ENCODE measurements at regions not wholly inside any gene's neighbourhood (a gene's known extent, or its start where the extent isn't known, plus 50 kb on each side); places are given as distances from the start of the nearest gene placed in this dataset.

DNA sequence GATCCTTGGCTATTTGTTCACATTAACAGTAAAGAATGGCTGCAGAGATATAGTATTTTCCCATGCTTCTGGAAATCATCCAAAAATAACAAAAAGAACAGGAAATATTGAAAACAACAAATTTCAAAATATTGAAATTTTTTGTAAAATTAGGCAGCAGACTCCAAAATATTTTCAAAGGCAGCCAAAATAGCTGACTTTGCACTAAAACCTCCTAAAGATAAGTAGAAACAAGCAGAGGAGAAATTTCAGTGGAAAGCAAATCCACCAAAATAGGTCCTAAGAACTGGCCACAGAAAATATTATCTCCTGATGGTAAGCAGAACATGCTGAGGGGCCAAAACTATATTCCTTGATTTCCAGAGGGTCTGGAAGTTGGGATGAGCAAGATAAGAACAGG is 456.3 kb upstream of the DMAC1 start:
- DNase-seq (ENCODE audit: low spot score), result no peak

DNA sequence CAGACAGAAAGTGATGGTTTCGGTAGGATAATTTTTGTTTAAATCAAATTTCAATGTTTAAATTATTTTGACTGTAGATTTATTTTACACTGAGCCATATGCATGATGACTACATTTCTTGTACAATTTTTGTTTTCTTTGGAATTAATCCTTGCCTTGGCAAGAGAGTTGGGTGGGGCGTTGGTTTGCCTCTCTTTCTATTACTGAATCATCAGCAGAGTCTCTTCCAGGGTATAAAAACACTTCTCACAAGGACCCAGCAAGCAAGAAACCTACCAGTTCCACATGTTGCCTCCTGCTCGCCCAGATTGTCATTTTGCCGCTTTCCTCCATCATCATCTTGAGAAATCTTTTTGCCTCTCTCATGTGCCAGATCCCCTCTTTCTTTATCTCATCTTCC is 455.0 kb upstream of the DMAC1 start:
- no peak overlapping the region for H3K27ac ChIP-seq (ENCODE audit: low read depth in 1 of 2, low read length in 2 of 2)
- H3K36me3 ChIP-seq (ENCODE audit: control insufficient read depth in 4 of 4, insufficient read depth in 3 of 4, low read depth in 1 of 4, low read length in 3 of 4), result no peaks in the 10 kb centered on the region
- DNase-seq (ENCODE audit: low spot score), result no peak
- no peaks in the 10 kb centered on the region for H3K27me3 ChIP-seq (ENCODE audit: control insufficient read depth in 4 of 4, insufficient read depth in 4 of 4, low read length in 3 of 4)
- no peaks in the 10 kb centered on the region for H3K9me3 ChIP-seq (ENCODE audit: control insufficient read depth in 4 of 4, low read length in 3 of 4)
- H3K9ac ChIP-seq (ENCODE audit: low read depth in 1 of 2, low read length in 2 of 2), result no peak overlapping the region
- WGBS, result 85% methylated on average over 4 of the region's 4 CpGs
- H3K4me3 ChIP-seq (ENCODE audit: low read depth in 1 of 3, low read length in 3 of 3), result no peak overlapping the region
- H3K4me1 ChIP-seq (ENCODE audit: control insufficient read depth in 4 of 4, insufficient read depth in 4 of 4, low read length in 3 of 4), result no peaks in the 10 kb centered on the region
- TF ChIP-seq EGR1 (IDR thresholded peaks at IDR 0.05; ENCODE audit: low read depth in 2 of 2) (no peak), GABPA (IDR thresholded peaks at IDR 0.05 in 1 of 2, conservative IDR thresholded peaks at IDR 0.05 in 1 of 2) (no peak), SP1 (IDR thresholded peaks at IDR 0.05) (no peak), FOXA2 (IDR thresholded peaks at IDR 0.05) (no peak), HNF4A (conservative IDR thresholded peaks at IDR 0.05) (no peak), RAD21 (IDR thresholded peaks at IDR 0.05) (no peak), NR2F2 (IDR thresholded peaks at IDR 0.05) (no peak), RXRA (IDR thresholded peaks at IDR 0.05) (no peak), YY1 (IDR thresholded peaks at IDR 0.05) (no peak)
- TF ChIP-seq, protein P1, sequence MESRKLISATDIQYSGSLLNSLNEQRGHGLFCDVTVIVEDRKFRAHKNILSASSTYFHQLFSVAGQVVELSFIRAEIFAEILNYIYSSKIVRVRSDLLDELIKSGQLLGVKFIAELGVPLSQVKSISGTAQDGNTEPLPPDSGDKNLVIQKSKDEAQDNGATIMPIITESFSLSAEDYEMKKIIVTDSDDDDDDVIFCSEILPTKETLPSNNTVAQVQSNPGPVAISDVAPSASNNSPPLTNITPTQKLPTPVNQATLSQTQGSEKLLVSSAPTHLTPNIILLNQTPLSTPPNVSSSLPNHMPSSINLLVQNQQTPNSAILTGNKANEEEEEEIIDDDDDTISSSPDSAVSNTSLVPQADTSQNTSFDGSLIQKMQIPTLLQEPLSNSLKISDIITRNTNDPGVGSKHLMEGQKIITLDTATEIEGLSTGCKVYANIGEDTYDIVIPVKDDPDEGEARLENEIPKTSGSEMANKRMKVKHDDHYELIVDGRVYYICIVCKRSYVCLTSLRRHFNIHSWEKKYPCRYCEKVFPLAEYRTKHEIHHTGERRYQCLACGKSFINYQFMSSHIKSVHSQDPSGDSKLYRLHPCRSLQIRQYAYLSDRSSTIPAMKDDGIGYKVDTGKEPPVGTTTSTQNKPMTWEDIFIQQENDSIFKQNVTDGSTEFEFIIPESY (IDR thresholded peaks at IDR 0.05), result no peak
- TF ChIP-seq, protein P2, sequence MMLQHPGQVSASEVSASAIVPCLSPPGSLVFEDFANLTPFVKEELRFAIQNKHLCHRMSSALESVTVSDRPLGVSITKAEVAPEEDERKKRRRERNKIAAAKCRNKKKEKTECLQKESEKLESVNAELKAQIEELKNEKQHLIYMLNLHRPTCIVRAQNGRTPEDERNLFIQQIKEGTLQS (IDR thresholded peaks at IDR 0.05), result no peak
- TF ChIP-seq, protein P3, sequence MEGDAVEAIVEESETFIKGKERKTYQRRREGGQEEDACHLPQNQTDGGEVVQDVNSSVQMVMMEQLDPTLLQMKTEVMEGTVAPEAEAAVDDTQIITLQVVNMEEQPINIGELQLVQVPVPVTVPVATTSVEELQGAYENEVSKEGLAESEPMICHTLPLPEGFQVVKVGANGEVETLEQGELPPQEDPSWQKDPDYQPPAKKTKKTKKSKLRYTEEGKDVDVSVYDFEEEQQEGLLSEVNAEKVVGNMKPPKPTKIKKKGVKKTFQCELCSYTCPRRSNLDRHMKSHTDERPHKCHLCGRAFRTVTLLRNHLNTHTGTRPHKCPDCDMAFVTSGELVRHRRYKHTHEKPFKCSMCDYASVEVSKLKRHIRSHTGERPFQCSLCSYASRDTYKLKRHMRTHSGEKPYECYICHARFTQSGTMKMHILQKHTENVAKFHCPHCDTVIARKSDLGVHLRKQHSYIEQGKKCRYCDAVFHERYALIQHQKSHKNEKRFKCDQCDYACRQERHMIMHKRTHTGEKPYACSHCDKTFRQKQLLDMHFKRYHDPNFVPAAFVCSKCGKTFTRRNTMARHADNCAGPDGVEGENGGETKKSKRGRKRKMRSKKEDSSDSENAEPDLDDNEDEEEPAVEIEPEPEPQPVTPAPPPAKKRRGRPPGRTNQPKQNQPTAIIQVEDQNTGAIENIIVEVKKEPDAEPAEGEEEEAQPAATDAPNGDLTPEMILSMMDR (IDR thresholded peaks at IDR 0.05; ENCODE audit: low read depth, low read length, missing input control), result no peak

More for the DNA sequence above, 456.3 kb upstream of the DMAC1 start:
- Histone ChIP-seq H3K4me3 (ENCODE audit: low read depth in 1 of 3, low read length in 3 of 3) (no peak overlapping the region), H3K27ac (ENCODE audit: low read depth in 1 of 2, low read length in 2 of 2) (no peak overlapping the region), H3K4me1 (ENCODE audit: control insufficient read depth in 4 of 4, insufficient read depth in 4 of 4, low read length in 3 of 4) (no peaks in the 10 kb centered on the region), H3K9ac (ENCODE audit: low read depth in 1 of 2, low read length in 2 of 2) (no peak overlapping the region), H3K27me3 (ENCODE audit: control insufficient read depth in 4 of 4, insufficient read depth in 4 of 4, low read length in 3 of 4) (no peaks in the 10 kb centered on the region), H3K9me3 (ENCODE audit: control insufficient read depth in 4 of 4, low read length in 3 of 4) (no peaks in the 10 kb centered on the region), H3K36me3 (ENCODE audit: control insufficient read depth in 4 of 4, insufficient read depth in 3 of 4, low read depth in 1 of 4, low read length in 3 of 4) (no peaks in the 10 kb centered on the region)
- TF ChIP-seq, protein P3 (IDR thresholded peaks at IDR 0.05; ENCODE audit: low read depth, low read length, missing input control), result no peak
- TF ChIP-seq YY1 (IDR thresholded peaks at IDR 0.05) (no peak), FOXA1 (IDR thresholded peaks at IDR 0.05) (no peak), RAD21 (IDR thresholded peaks at IDR 0.05) (no peak), HNF4A (conservative IDR thresholded peaks at IDR 0.05) (no peak)
- TF ChIP-seq, protein P4, sequence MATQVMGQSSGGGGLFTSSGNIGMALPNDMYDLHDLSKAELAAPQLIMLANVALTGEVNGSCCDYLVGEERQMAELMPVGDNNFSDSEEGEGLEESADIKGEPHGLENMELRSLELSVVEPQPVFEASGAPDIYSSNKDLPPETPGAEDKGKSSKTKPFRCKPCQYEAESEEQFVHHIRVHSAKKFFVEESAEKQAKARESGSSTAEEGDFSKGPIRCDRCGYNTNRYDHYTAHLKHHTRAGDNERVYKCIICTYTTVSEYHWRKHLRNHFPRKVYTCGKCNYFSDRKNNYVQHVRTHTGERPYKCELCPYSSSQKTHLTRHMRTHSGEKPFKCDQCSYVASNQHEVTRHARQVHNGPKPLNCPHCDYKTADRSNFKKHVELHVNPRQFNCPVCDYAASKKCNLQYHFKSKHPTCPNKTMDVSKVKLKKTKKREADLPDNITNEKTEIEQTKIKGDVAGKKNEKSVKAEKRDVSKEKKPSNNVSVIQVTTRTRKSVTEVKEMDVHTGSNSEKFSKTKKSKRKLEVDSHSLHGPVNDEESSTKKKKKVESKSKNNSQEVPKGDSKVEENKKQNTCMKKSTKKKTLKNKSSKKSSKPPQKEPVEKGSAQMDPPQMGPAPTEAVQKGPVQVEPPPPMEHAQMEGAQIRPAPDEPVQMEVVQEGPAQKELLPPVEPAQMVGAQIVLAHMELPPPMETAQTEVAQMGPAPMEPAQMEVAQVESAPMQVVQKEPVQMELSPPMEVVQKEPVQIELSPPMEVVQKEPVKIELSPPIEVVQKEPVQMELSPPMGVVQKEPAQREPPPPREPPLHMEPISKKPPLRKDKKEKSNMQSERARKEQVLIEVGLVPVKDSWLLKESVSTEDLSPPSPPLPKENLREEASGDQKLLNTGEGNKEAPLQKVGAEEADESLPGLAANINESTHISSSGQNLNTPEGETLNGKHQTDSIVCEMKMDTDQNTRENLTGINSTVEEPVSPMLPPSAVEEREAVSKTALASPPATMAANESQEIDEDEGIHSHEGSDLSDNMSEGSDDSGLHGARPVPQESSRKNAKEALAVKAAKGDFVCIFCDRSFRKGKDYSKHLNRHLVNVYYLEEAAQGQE (IDR thresholded peaks at IDR 0.05), result no peak
- TF ChIP-seq, protein P2 (IDR thresholded peaks at IDR 0.05), result no peak
- TF ChIP-seq, protein P1 (IDR thresholded peaks at IDR 0.05), result no peak
